ENCODE measurements at regions not wholly inside any gene's neighbourhood (a gene's known extent, or its start where the extent isn't known, plus 50 kb on each side); places are given as distances from the start of the nearest gene placed in this dataset.
"Not testable (repeated sequence)": the region's sequence is repeated elsewhere in the genome, so short reads cannot be mapped to it uniquely, and the experiment has no call there.

- no peak for DNase-seq
Measured at GRCh38 chr5:96483878-96484277, 50.8 kb upstream of the PCSK1 start.

GRCh38 chr5:96487859-96488258, 54.8 kb upstream of the PCSK1 start:
- DNase-seq = no peak

GRCh38 chr5:96489532-96489931, 56.5 kb upstream of the PCSK1 start:
- no peak for DNase-seq

GRCh38 chr5:96492459-96493047, 59.5 kb upstream of the PCSK1 start:
- no peak for DNase-seq

GRCh38 chr5:96493219-96493790, 60.3 kb upstream of the PCSK1 start:
- no peak for DNase-seq

GRCh38 chr5:96495412-96495811, 62.4 kb upstream of the PCSK1 start:
- DNase-seq = not testable (repeated sequence)

- DNase-seq = not testable (repeated sequence)
Measured at GRCh38 chr5:96497027-96497426, 64.0 kb upstream of the PCSK1 start.

GRCh38 chr5:96499753-96500345, 66.8 kb upstream of the PCSK1 start:
- DNase-seq = no peak

- no peak for DNase-seq
Measured at GRCh38 chr5:96501991-96502646, 69.1 kb upstream of the PCSK1 start.

- no peak for DNase-seq
Measured at GRCh38 chr5:96503501-96504236, 70.6 kb upstream of the PCSK1 start.

- no peak for DNase-seq
Measured at GRCh38 chr5:96506376-96506775, 73.3 kb upstream of the PCSK1 start.

- no peak for DNase-seq
Measured at GRCh38 chr5:96506866-96507527, 73.9 kb upstream of the PCSK1 start.

GRCh38 chr5:96509316-96509715, 76.3 kb upstream of the PCSK1 start:
- DNase-seq = no peak

- DNase-seq = no peak
Measured at GRCh38 chr5:96509721-96510350, 76.8 kb upstream of the PCSK1 start.

- no peak for DNase-seq
Measured at GRCh38 chr5:96516631-96517071, 83.6 kb upstream of the PCSK1 start.

- DNase-seq = no peak
Measured at GRCh38 chr5:96517295-96517694, 84.2 kb upstream of the PCSK1 start.

GRCh38 chr5:96520345-96520744, 87.3 kb upstream of the PCSK1 start:
- DNase-seq = no peak

GRCh38 chr5:96522635-96523355, 89.7 kb upstream of the PCSK1 start:
- no peak for DNase-seq

GRCh38 chr5:96527768-96528661, 95.0 kb upstream of the PCSK1 start:
- DNase-seq = no peak

GRCh38 chr5:96528826-96529474, 95.9 kb upstream of the PCSK1 start:
- no peak for DNase-seq
